Right lobe of liver (tissue), 4 donors: ENCODE measurements at regions not wholly inside any gene's neighbourhood (a gene's known extent, or its start where the extent isn't known, plus 50 kb on each side); places are given as distances from the start of the nearest gene placed in this dataset.

Experiments
- CTCF ChIP-seq, 4 donors: fragments of 200-600 bp in 3 of 4; fragments of 450-650 bp in 1 of 4; IDR thresholded peaks; one replicate each; pipeline versions ENCODE4 v1.5.1 to v1.8.0; 2016 to 2022; ENCODE audit warnings: antibody characterized with exemption in 4 of 4, mild to moderate bottlenecking in 2 of 4
- POLR2A ChIP-seq: fragments of 450-650 bp; IDR thresholded peaks from one replicate; pipeline ENCODE4 v1.6.1; 2017; ENCODE audit warnings: antibody characterized with exemption, mild to moderate bottlenecking
- donor health status: DM: no; HTN: no; CAD: no.
- donor health status: DM: no; HTN: no; CAD: no.
- donor health status: DM: no; HTN: yes; CAD: no.

GRCh38 chr10:44287408-44287807 lies 97.5 kb downstream of the CXCL12 start:
- no peak for TF ChIP-seq POLR2A
- TF ChIP-seq CTCF (IDR thresholded peaks at IDR 0.05) = no peak
